GM12878 (cell line): ENCODE measurements at regions not wholly inside any gene's neighbourhood (a gene's known extent, or its start where the extent isn't known, plus 50 kb on each side); places are given as distances from the start of the nearest gene placed in this dataset.

ENCODE experiments used
- ATAC-seq: fragments of 200-7000 bp; cut with Tn5 transposase; 3 replicates; pipeline ENCODE4 v1.9.1; 2020; ENCODE audit warnings: mild to moderate bottlenecking, moderate library complexity
- BruUV-seq: library from RNA; stranded (reverse); fragments of 400-500 nt; replicated peaks from 2 replicates; lab custom pipeline; 2021; lab: Mats Ljungman, UMichigan
- CTCF ChIA-PET: fragments of 300-600 bp; sonication (Branson Sonifier 250); formaldehyde crosslinking; extraction: SDS; loops from one replicate; lab custom pipeline; 2021; ENCODE audit warnings: inconsistent platforms; lab: Yijun Ruan, JAX
- POLR2A ChIA-PET: fragments of 350-600 bp; formaldehyde crosslinking; extraction: SDS; loops from one replicate; lab custom pipeline; 2021; ENCODE audit warnings: inconsistent platforms; lab: Charles Lee
- RAD21 ChIA-PET: fragments of 300-600 bp; sonication (Branson Sonifier 250); formaldehyde crosslinking; loops from one replicate; lab custom pipeline; 2023; ENCODE audit warnings: antibody characterized with exemption; ENCODE audit not compliant: unreplicated experiment; lab: Charles Lee
- SMC1A ChIA-PET: fragments of 300-600 bp; sonication (Branson Sonifier 250); formaldehyde crosslinking; loops from one replicate; lab custom pipeline; 2023; ENCODE audit not compliant: unreplicated experiment, uncharacterized antibody; lab: Charles Lee
- DNase-seq: peaks from one replicate; pipeline ENCODE4 v3.0.0-alpha.2; 2011; ENCODE audit warnings: low read depth, low spot score
- FAIRE-seq: peaks from 3 replicates; lab custom pipeline; 2011; peaks lifted over from hg19 to GRCh38; lab: Jason Lieb, UNC
- H2AFZ ChIP-seq: 2 replicates; pipeline ENCODE4 v1.6.0; 2011; ENCODE audit warnings: low read depth, low read length, control low read depth; ENCODE audit not compliant: control insufficient read depth
- H3K27ac ChIP-seq: 2 replicates; pipeline ENCODE4 v1.5.1; 2011; ENCODE audit warnings: control low read depth; ENCODE audit not compliant: control insufficient read depth, insufficient read depth
- H3K27me3 ChIP-seq, 2 experiments: replicated peaks in 1 of 2; 2 replicates each; pipeline versions ENCODE4 v1.6.0 to v1.6.1; 2011; ENCODE audit warnings: low read length in 1 of 2; ENCODE audit not compliant: control insufficient read depth in 2 of 2, insufficient read depth in 2 of 2
- H3K36me3 ChIP-seq, 2 experiments: 2 replicates each; pipeline ENCODE4 v1.5.1; 2011; ENCODE audit warnings: low read length in 1 of 2; ENCODE audit not compliant: control insufficient read depth in 2 of 2, insufficient read depth in 2 of 2
- H3K4me1 ChIP-seq: 2 replicates; pipeline ENCODE4 v1.6.1; 2011; ENCODE audit warnings: mild to moderate bottlenecking, low read length, moderate library complexity, mixed read lengths; ENCODE audit not compliant: control insufficient read depth, insufficient read depth
- H3K4me2 ChIP-seq: 2 replicates; pipeline ENCODE4 v1.6.0; 2011; ENCODE audit warnings: control low read depth; ENCODE audit not compliant: control insufficient read depth, insufficient read depth
- H3K4me3 ChIP-seq: fragments of 200-600 bp; sonication (generic); 2 replicates; pipeline ENCODE4 v1.5.1; 2016
- H3K79me2 ChIP-seq: 2 replicates; pipeline ENCODE4 v1.6.0; 2011; ENCODE audit warnings: low read length; ENCODE audit not compliant: control insufficient read depth, insufficient read depth
- H3K9ac ChIP-seq: 2 replicates; pipeline ENCODE4 v1.8.0; 2011; ENCODE audit warnings: low read length, control low read depth, mixed read lengths; ENCODE audit not compliant: control insufficient read depth, insufficient read depth
- H3K9me3 ChIP-seq: replicated peaks from 3 replicates; pipeline ENCODE4 v1.5.1; 2011; ENCODE audit warnings: mild to moderate bottlenecking, low read length; ENCODE audit not compliant: control insufficient read depth, insufficient read depth
- H4K20me1 ChIP-seq: 2 replicates; pipeline ENCODE4 v1.6.0; 2011; ENCODE audit not compliant: control insufficient read depth, insufficient read depth
- BMI1 ChIP-seq: fragments of 450-650 bp; IDR thresholded peaks from 2 replicates; pipeline ENCODE4 v1.6.1; 2016; ENCODE audit warnings: mild to moderate bottlenecking, moderate library complexity, borderline replicate concordance
- CBX5 ChIP-seq: sonication (generic); IDR thresholded peaks from 2 replicates; pipeline ENCODE4 v1.6.1; 2016; ENCODE audit warnings: low read depth, moderate library complexity, mild to moderate bottlenecking, inconsistent platforms
- GATAD2B ChIP-seq: fragments of 450-650 bp; conservative IDR thresholded peaks from 2 replicates; pipeline ENCODE4 v1.6.1; 2017; ENCODE audit warnings: low read depth, mild to moderate bottlenecking, moderate library complexity
- HDAC6 ChIP-seq: fragments of 200-600 bp; sonication (generic); IDR thresholded peaks from one replicate; pipeline ENCODE4 v1.8.0; 2017; ENCODE audit warnings: antibody characterized with exemption; ENCODE audit not compliant: unreplicated experiment
- JUNB ChIP-seq: IDR thresholded peaks from 2 replicates; pipeline ENCODE4 v1.6.1; 2016; ENCODE audit warnings: antibody characterized with exemption, mild to moderate bottlenecking
- LARP7 ChIP-seq: fragments of 450-650 bp; IDR thresholded peaks from 2 replicates; pipeline ENCODE4 v1.6.1; 2017; ENCODE audit warnings: mild to moderate bottlenecking
- MXI1 ChIP-seq: fragments of 150-350 bp; IDR thresholded peaks from 2 replicates; pipeline ENCODE4 v1.6.1; 2011; ENCODE audit warnings: low read depth, mild to moderate bottlenecking, inconsistent platforms, low read length, improper control_type of control experiment
- NFXL1 ChIP-seq: fragments of 450-650 bp; IDR thresholded peaks from 2 replicates; pipeline ENCODE4 v1.6.1; 2017; ENCODE audit warnings: antibody characterized with exemption, mild to moderate bottlenecking, borderline replicate concordance
- PAX5 ChIP-seq: IDR thresholded peaks from 2 replicates; pipeline ENCODE4 v1.6.1; 2011; ENCODE audit warnings: low read depth, low read length, borderline replicate concordance
- PML ChIP-seq: IDR thresholded peaks from 2 replicates; pipeline ENCODE4 v1.6.1; 2012; ENCODE audit warnings: low read length, inconsistent platforms
- POLR2AphosphoS2 ChIP-seq: IDR thresholded peaks from 2 replicates; pipeline ENCODE4 v1.6.1; 2011; ENCODE audit warnings: low read depth, mild to moderate bottlenecking, low read length, improper control_type of control experiment, moderate library complexity
- POU2F2 ChIP-seq: IDR thresholded peaks from 3 replicates; pipeline ENCODE4 v1.6.1; 2011; ENCODE audit warnings: low read depth, mild to moderate bottlenecking, low read length, borderline replicate concordance
- RELA ChIP-seq: fragments of 450-650 bp; IDR thresholded peaks from 2 replicates; pipeline ENCODE4 v1.8.0; 2014; ENCODE audit warnings: borderline replicate concordance; ENCODE audit not compliant: partially characterized antibody
- SMC3 ChIP-seq: IDR thresholded peaks from 2 replicates; pipeline ENCODE4 v1.6.1; 2011; ENCODE audit warnings: low read length, improper control_type of control experiment, borderline replicate concordance
- SREBF2 ChIP-seq: IDR thresholded peaks from 2 replicates; pipeline ENCODE4 v1.6.1; 2012; ENCODE audit warnings: mild to moderate bottlenecking, low read length
- SRF ChIP-seq, 2 experiments: IDR thresholded peaks; 2 replicates each; pipeline ENCODE4 v1.6.1; 2011; ENCODE audit warnings: low read depth in 2 of 2, low read length in 2 of 2, mild to moderate bottlenecking in 1 of 2, moderate library complexity in 1 of 2
- SUZ12 ChIP-seq: fragments of 200-600 bp; sonication (generic); IDR thresholded peaks from one replicate; pipeline ENCODE4 v1.6.1; 2018; ENCODE audit warnings: antibody characterized with exemption, mild to moderate bottlenecking; ENCODE audit not compliant: unreplicated experiment
- WGBS: methylation state at CpG from one replicate; pipeline ENCODE4 v1.1.6; 2016; ENCODE audit warnings: low lambda C conversion rate; ENCODE audit not compliant: insufficient replicate concordance, insufficient coverage; ENCODE audit errors: missing lambda C conversion rate; 5-methylcytosine and 5-hydroxymethylcytosine counted together
- in situ Hi-C: fragments of 300-500 bp; cut with MboI; formaldehyde crosslinking; loops from 9 replicates; pipeline ENCODE4 v1.14.3; 2018; ENCODE audit warnings: mixed read lengths
- intact Hi-C: fragments of 100-400 bp; cut with micrococcal nuclease; formaldehyde crosslinking; loops from one replicate; pipeline ENCODE4 v1.14.2; 2022; ENCODE audit not compliant: unreplicated experiment

- POLR2A ChIA-PET: interaction anchor here (0.6 kb wide), 2 partner anchors 7 to 276 kb away, joined by 3 to 5 read pairs; no protein-coding TSS in a partner anchor
- no peak for TF ChIP-seq SUZ12
- no peak for TF ChIP-seq BMI1
- no peak for TF ChIP-seq SREBF2
- Histone ChIP-seq H3K9ac (no peak overlapping the region), H3K27ac (no peak overlapping the region), H3K4me1 (no peaks in the 10 kb centered on the region), H3K9me3 (peaks cover under 1% of the 10 kb centered on the region; the same call in 2 of the 3 replicates), H3K27me3 (no peaks in the 10 kb centered on the region), H3K79me2 (no peaks in the 10 kb centered on the region), H2AFZ (no peak overlapping the region), H3K4me3 (no peak overlapping the region), H3K4me2 (no peak overlapping the region), H4K20me1 (no peaks in the 10 kb centered on the region), H3K36me3 (no peaks in the 10 kb centered on the region)
- no peak for FAIRE-seq
- RAD21 ChIA-PET: interaction anchor here (0.8 kb wide), 1 partner anchor 33 kb away, joined by 3 read pairs; no protein-coding TSS in a partner anchor
- in situ Hi-C loops: no loop called here
- CTCF ChIA-PET: no interaction called here
- DNase-seq: no peak
- intact Hi-C loops: no loop called here
- BruUV-seq: no TSS peak
- no peak for ATAC-seq
- SMC1A ChIA-PET: no interaction called here
Measured at GRCh38 chr15:67895237-67895636, 55.4 kb upstream of the RNU6-1 start.

DNA sequence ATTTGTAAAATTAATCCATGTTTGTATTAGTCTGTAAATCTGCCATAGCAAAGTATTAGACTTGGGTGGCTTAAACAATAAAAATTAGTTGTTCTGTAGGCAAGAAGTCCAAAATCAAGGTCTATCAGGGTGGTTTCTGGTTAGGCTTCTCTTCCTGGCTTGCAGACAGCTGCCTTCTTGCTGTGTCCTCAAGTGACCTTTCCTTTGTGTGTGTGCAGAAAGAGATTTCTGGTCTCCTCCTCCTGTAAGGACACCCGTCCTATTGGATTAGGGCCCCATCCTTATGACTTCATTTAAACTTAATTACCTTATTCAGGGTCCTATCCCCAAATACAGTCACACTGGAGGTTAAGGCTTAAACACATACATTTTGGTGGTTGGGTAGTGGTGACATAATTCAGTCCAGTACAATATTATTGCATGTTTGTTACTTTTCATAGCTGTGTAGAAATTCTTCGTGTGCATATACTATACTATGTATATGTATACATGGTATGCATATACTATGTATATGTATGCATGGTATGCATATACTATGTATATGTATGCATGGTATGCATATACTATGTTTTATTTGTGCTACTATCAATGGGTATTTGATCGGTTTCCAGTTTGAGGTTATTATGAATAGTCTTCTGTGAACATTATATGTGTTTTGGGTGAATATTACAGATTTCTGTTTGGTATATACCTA is 57.9 kb upstream of the RNU6-1 start:
- TF ChIP-seq PML: no peak
- no peak for TF ChIP-seq CBX5
- TF ChIP-seq POLR2AphosphoS2: no peak
- TF ChIP-seq HDAC6: no peak
- no peak for TF ChIP-seq SUZ12
- TF ChIP-seq GATAD2B: no peak
- no peak for TF ChIP-seq MXI1
- TF ChIP-seq PAX5: no peak
- TF ChIP-seq POU2F2: no peak
- TF ChIP-seq NFXL1: no peak
- TF ChIP-seq JUNB: no peak
- no peak for TF ChIP-seq LARP7
- no peak for TF ChIP-seq SRF (IDR thresholded peaks at IDR 0.05; ENCODE audit: low read depth in 2 of 2, low read length in 2 of 2)
- no peak for TF ChIP-seq SMC3
- TF ChIP-seq RELA: no peak
- ChIA-PET POLR2A (no interaction called here), SMC1A (no interaction called here), CTCF (interaction anchor here (0.5 to 0.6 kb wide), 2 partner anchors 132 to 254 kb away, joined by 3 to 4 read pairs; no protein-coding TSS in a partner anchor), RAD21 (no interaction called here)
- intact Hi-C loops: no loop called here
- Histone ChIP-seq H3K4me2 (no peak overlapping the region), H4K20me1 (no peaks in the 10 kb centered on the region), H3K27ac (no peak overlapping the region), H3K4me1 (peaks cover 7% of the 10 kb centered on the region), H2AFZ (no peak overlapping the region), H3K27me3 (no peaks in the 10 kb centered on the region), H3K79me2 (no peaks in the 10 kb centered on the region), H3K9ac (no peak overlapping the region), H3K9me3 (no peaks in the 10 kb centered on the region; the same call in 1 of the 3 replicates), H3K4me3 (no peak overlapping the region), H3K36me3 (no peaks in the 10 kb centered on the region)
- no peak for ATAC-seq
- 67% methylated on average over 3 of the region's 3 CpGs for WGBS
- FAIRE-seq: no peak
- BruUV-seq: no TSS peak
- in situ Hi-C loops: no loop called here
- no peak for DNase-seq
